Stimulated activated CD4-positive, alpha-beta T cell treated with anti-CD3 and anti-CD28 coated beads, Interleukin-2, amount 100 ng/mL, for 48 hours (primary cell): ENCODE measurements at regions not wholly inside any gene's neighbourhood (a gene's known extent, or its start where the extent isn't known, plus 50 kb on each side); places are given as distances from the start of the nearest gene placed in this dataset.
"Not testable (repeated sequence)": the region's sequence is repeated elsewhere in the genome, so short reads cannot be mapped to it uniquely, and the experiment has no call there.

ENCODE experiments used
- DNase-seq, 2 donors: peaks; one replicate each; pipeline ENCODE4 v3.0.0-alpha.2; 2020

GRCh38 chr17:74126179-74126900 is 77.1 kb upstream of the RPL38 start:
- DNase-seq = no peak

- no peak for DNase-seq
These were observed 76.5 kb upstream of the RPL38 start for GRCh38 chr17:74126959-74127358.

GRCh38 chr17:74128456-74129211 is 74.8 kb upstream of the RPL38 start:
- no peak for DNase-seq

GRCh38 chr17:74129800-74130199 is 73.7 kb upstream of the RPL38 start:
- not testable (repeated sequence) for DNase-seq

GRCh38 chr17:74130276-74130675 is 73.2 kb upstream of the RPL38 start:
- DNase-seq = no peak

- no peak for DNase-seq
These were observed 72.6 kb upstream of the RPL38 start for GRCh38 chr17:74130841-74131240.

- no peak for DNase-seq
These were observed 71.1 kb upstream of the RPL38 start for GRCh38 chr17:74132354-74132753.

GRCh38 chr17:74133740-74134139 is 69.7 kb upstream of the RPL38 start:
- DNase-seq = no peak

- DNase-seq = not testable (repeated sequence)
These were observed 69.2 kb upstream of the RPL38 start for GRCh38 chr17:74134234-74134633.

- DNase-seq = no peak
These were observed 68.5 kb upstream of the RPL38 start for GRCh38 chr17:74134991-74135390.

GRCh38 chr17:74135391-74136167 is 67.9 kb upstream of the RPL38 start:
- no peak for DNase-seq

GRCh38 chr17:74137416-74137815 is 66.1 kb upstream of the RPL38 start:
- no peak for DNase-seq

GRCh38 chr17:74139120-74139519 is 64.4 kb upstream of the RPL38 start:
- DNase-seq = no peak

GRCh38 chr17:74140282-74140681 is 63.2 kb upstream of the RPL38 start:
- no peak for DNase-seq

- DNase-seq = no peak
These were observed 61.9 kb upstream of the RPL38 start for GRCh38 chr17:74141612-74142011.

GRCh38 chr17:74143318-74143717 is 60.2 kb upstream of the RPL38 start:
- DNase-seq = not testable (repeated sequence)

GRCh38 chr17:74145756-74146155 is 57.7 kb upstream of the RPL38 start:
- DNase-seq = no peak

- no peak for DNase-seq
These were observed 57.3 kb upstream of the RPL38 start for GRCh38 chr17:74146196-74146595.

- DNase-seq = no peak
These were observed 56.2 kb upstream of the RPL38 start for GRCh38 chr17:74147056-74147835.

GRCh38 chr17:74147966-74148365 is 55.5 kb upstream of the RPL38 start:
- DNase-seq = no peak

GRCh38 chr17:74148446-74148845 is 55.0 kb upstream of the RPL38 start:
- no peak for DNase-seq

GRCh38 chr17:74148901-74149596 is 54.4 kb upstream of the RPL38 start:
- no peak for DNase-seq
